GM12874 (cell line): ENCODE measurements at regions not wholly inside any gene's neighbourhood (a gene's known extent, or its start where the extent isn't known, plus 50 kb on each side); places are given as distances from the start of the nearest gene placed in this dataset.

Source experiments
- CTCF ChIP-seq: IDR thresholded peaks from 2 replicates; pipeline ENCODE4 v1.5.1; 2011; ENCODE audit warnings: low read depth, mild to moderate bottlenecking, control low read depth, low read length, moderate library complexity; ENCODE audit not compliant: insufficient read depth

- no peak for TF ChIP-seq CTCF
Observed at GRCh38 chr7:115210552-115210951, 288.7 kb downstream of the MDFIC start.

- no peak for TF ChIP-seq CTCF
Observed at GRCh38 chr7:115208710-115209560, 287.0 kb downstream of the MDFIC start.

- TF ChIP-seq CTCF = no peak
Observed at GRCh38 chr7:115198143-115198542, 276.2 kb downstream of the MDFIC start.

GRCh38 chr7:115195208-115195607, 273.3 kb downstream of the MDFIC start:
- no peak for TF ChIP-seq CTCF

- TF ChIP-seq CTCF = no peak
Observed at GRCh38 chr7:115191526-115191925, 269.6 kb downstream of the MDFIC start.

- no peak for TF ChIP-seq CTCF
Observed at GRCh38 chr7:115183431-115184057, 261.6 kb downstream of the MDFIC start.

GRCh38 chr7:115178835-115179234, 256.9 kb downstream of the MDFIC start:
- TF ChIP-seq CTCF = no peak
